H1 (cell line): ENCODE measurements at regions not wholly inside any gene's neighbourhood (a gene's known extent, or its start where the extent isn't known, plus 50 kb on each side); places are given as distances from the start of the nearest gene placed in this dataset.

Source experiments
- CREB1 ChIP-seq: IDR thresholded peaks from 2 replicates; pipeline ENCODE4 v1.6.1; 2012; ENCODE audit warnings: inconsistent platforms
- GABPA ChIP-seq: IDR thresholded peaks from 2 replicates; pipeline ENCODE4 v1.6.1; 2011; ENCODE audit warnings: mild to moderate bottlenecking, low read length, moderate library complexity, borderline replicate concordance; ENCODE audit not compliant: insufficient read depth
- JUN ChIP-seq: IDR thresholded peaks from 2 replicates; pipeline ENCODE4 v1.6.1; 2011; ENCODE audit warnings: low read depth, mild to moderate bottlenecking, improper control_type of control experiment, low read length
- KDM5A ChIP-seq: fragments of 200-600 bp; IDR thresholded peaks from 2 replicates; pipeline ENCODE4 v1.7.1; 2012; ENCODE audit warnings: mild to moderate bottlenecking, low read length, inconsistent platforms, mixed read lengths
- TAF1 ChIP-seq: IDR thresholded peaks from 2 replicates; pipeline ENCODE4 v1.6.1; 2011; ENCODE audit warnings: mild to moderate bottlenecking, low read depth, low read length
- TBP ChIP-seq: IDR thresholded peaks from 2 replicates; pipeline ENCODE4 v1.6.1; 2011; ENCODE audit warnings: low read depth, low read length, improper control_type of control experiment
- ZNF274 ChIP-seq: IDR thresholded peaks from 2 replicates; pipeline ENCODE4 v1.7.0; 2012; ENCODE audit warnings: low read length, borderline replicate concordance; ENCODE audit errors: extremely low read depth
- TF ChIP-seq, protein P1 (sequence below), 3 experiments: IDR thresholded peaks; 1 replicate in 2 of 3; 2 replicates in 1 of 3; pipeline versions ENCODE4 v1.5.1 to v1.6.1; 2011; ENCODE audit warnings: low read length in 3 of 3, mild to moderate bottlenecking in 3 of 3, inconsistent platforms in 2 of 3, low read depth in 1 of 3, moderate library complexity in 1 of 3; ENCODE audit not compliant: insufficient read depth in 1 of 3; ENCODE audit errors: control extremely low read depth in 1 of 3

- TF ChIP-seq, protein P1, sequence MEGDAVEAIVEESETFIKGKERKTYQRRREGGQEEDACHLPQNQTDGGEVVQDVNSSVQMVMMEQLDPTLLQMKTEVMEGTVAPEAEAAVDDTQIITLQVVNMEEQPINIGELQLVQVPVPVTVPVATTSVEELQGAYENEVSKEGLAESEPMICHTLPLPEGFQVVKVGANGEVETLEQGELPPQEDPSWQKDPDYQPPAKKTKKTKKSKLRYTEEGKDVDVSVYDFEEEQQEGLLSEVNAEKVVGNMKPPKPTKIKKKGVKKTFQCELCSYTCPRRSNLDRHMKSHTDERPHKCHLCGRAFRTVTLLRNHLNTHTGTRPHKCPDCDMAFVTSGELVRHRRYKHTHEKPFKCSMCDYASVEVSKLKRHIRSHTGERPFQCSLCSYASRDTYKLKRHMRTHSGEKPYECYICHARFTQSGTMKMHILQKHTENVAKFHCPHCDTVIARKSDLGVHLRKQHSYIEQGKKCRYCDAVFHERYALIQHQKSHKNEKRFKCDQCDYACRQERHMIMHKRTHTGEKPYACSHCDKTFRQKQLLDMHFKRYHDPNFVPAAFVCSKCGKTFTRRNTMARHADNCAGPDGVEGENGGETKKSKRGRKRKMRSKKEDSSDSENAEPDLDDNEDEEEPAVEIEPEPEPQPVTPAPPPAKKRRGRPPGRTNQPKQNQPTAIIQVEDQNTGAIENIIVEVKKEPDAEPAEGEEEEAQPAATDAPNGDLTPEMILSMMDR (IDR thresholded peaks at IDR 0.05; ENCODE audit: control extremely low read depth in 1 of 3, insufficient read depth in 1 of 3, low read depth in 1 of 3, low read length in 3 of 3): no peak
- no peak for TF ChIP-seq TBP
- TF ChIP-seq GABPA: no peak
- TF ChIP-seq TAF1: no peak
- no peak for TF ChIP-seq JUN
- TF ChIP-seq KDM5A: no peak
- no peak for TF ChIP-seq ZNF274
- no peak for TF ChIP-seq CREB1
These were observed 435.9 kb downstream of the DCDC2C start for GRCh38 chr2:4139316-4139715.
